Upper lobe of left lung (tissue), 4 donors: ENCODE measurements at regions not wholly inside any gene's neighbourhood (a gene's known extent, or its start where the extent isn't known, plus 50 kb on each side); places are given as distances from the start of the nearest gene placed in this dataset.

ENCODE experiments used
- EP300 ChIP-seq, 4 donors: sonication (generic); formaldehyde crosslinking; IDR thresholded peaks; one replicate each; pipeline ENCODE4 v1.5.1; 2017; ENCODE audit warnings: antibody characterized with exemption in 4 of 4, control low read depth in 2 of 4
- TF ChIP-seq, protein P1 (sequence below), 6 experiments: fragments of 450-650 bp in 4 of 6; fragments of 200-600 bp in 2 of 6; sonication (generic) in 2 of 6; IDR thresholded peaks; one replicate each; pipeline ENCODE4 v1.5.1; 2016 to 2019; ENCODE audit warnings: antibody characterized with exemption in 6 of 6

GRCh38 chr12:13890943-13891342 is 90.5 kb downstream of the GRIN2B start:
- TF ChIP-seq, protein P1, sequence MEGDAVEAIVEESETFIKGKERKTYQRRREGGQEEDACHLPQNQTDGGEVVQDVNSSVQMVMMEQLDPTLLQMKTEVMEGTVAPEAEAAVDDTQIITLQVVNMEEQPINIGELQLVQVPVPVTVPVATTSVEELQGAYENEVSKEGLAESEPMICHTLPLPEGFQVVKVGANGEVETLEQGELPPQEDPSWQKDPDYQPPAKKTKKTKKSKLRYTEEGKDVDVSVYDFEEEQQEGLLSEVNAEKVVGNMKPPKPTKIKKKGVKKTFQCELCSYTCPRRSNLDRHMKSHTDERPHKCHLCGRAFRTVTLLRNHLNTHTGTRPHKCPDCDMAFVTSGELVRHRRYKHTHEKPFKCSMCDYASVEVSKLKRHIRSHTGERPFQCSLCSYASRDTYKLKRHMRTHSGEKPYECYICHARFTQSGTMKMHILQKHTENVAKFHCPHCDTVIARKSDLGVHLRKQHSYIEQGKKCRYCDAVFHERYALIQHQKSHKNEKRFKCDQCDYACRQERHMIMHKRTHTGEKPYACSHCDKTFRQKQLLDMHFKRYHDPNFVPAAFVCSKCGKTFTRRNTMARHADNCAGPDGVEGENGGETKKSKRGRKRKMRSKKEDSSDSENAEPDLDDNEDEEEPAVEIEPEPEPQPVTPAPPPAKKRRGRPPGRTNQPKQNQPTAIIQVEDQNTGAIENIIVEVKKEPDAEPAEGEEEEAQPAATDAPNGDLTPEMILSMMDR (IDR thresholded peaks at IDR 0.05) = no peak
- no peak for TF ChIP-seq EP300 (IDR thresholded peaks at IDR 0.05)
